ENCODE measurements at regions not wholly inside any gene's neighbourhood (a gene's known extent, or its start where the extent isn't known, plus 50 kb on each side); places are given as distances from the start of the nearest gene placed in this dataset.

GRCh38 chr3:78177780-78178179 is 1137.9 kb downstream of the ROBO2 start:
- no peak for TF ChIP-seq CTCF (IDR thresholded peaks at IDR 0.05; ENCODE audit: extremely low read depth, low read depth, low read length)
- Histone ChIP-seq H3K4me3 (ENCODE audit: insufficient read depth, low read length) (no peak overlapping the region), H3K36me3 (ENCODE audit: insufficient read depth, low read length) (no peaks in the 10 kb centered on the region), H3K79me2 (ENCODE audit: insufficient read depth, low read length) (no peaks in the 10 kb centered on the region), H3K27ac (ENCODE audit: low read depth, low read length) (no peak overlapping the region), H3K4me1 (ENCODE audit: insufficient read depth, low read length) (no peaks in the 10 kb centered on the region), H3K27me3 (ENCODE audit: insufficient read depth, low read length) (no peaks in the 10 kb centered on the region), H2AFZ (ENCODE audit: low read length) (no peak overlapping the region), H4K20me1 (ENCODE audit: insufficient read depth, low read length) (no peaks in the 10 kb centered on the region), H3K4me2 (ENCODE audit: insufficient read depth, low read length) (no peak overlapping the region), H3K9me3 (ENCODE audit: low read depth, low read length) (peaks cover 3% of the 10 kb centered on the region)
- DNase-seq (ENCODE audit: insufficient read length, low spot score, missing footprints), result no peak

- Histone ChIP-seq H3K4me1 (ENCODE audit: insufficient read depth, low read length) (no peaks in the 10 kb centered on the region), H3K4me2 (ENCODE audit: insufficient read depth, low read length) (no peak overlapping the region), H3K79me2 (ENCODE audit: insufficient read depth, low read length) (no peaks in the 10 kb centered on the region), H3K27ac (ENCODE audit: low read depth, low read length) (no peak overlapping the region), H2AFZ (ENCODE audit: low read length) (no peak overlapping the region), H4K20me1 (ENCODE audit: insufficient read depth, low read length) (no peaks in the 10 kb centered on the region), H3K36me3 (ENCODE audit: insufficient read depth, low read length) (no peaks in the 10 kb centered on the region), H3K4me3 (ENCODE audit: insufficient read depth, low read length) (no peak overlapping the region), H3K9me3 (ENCODE audit: low read depth, low read length) (peaks cover 3% of the 10 kb centered on the region), H3K27me3 (ENCODE audit: insufficient read depth, low read length) (no peaks in the 10 kb centered on the region)
- DNase-seq (ENCODE audit: insufficient read length, low spot score, missing footprints), result no peak
- no peak for TF ChIP-seq CTCF (IDR thresholded peaks at IDR 0.05; ENCODE audit: extremely low read depth, low read depth, low read length)
These were observed 1138.3 kb downstream of the ROBO2 start for GRCh38 chr3:78178209-78178608.

GRCh38 chr3:78178740-78179363 is 1139.0 kb downstream of the ROBO2 start:
- Histone ChIP-seq H3K79me2 (ENCODE audit: insufficient read depth, low read length) (no peaks in the 10 kb centered on the region), H3K4me2 (ENCODE audit: insufficient read depth, low read length) (no peak overlapping the region), H3K27me3 (ENCODE audit: insufficient read depth, low read length) (no peaks in the 10 kb centered on the region), H3K4me3 (ENCODE audit: insufficient read depth, low read length) (no peak overlapping the region), H3K4me1 (ENCODE audit: insufficient read depth, low read length) (no peaks in the 10 kb centered on the region), H4K20me1 (ENCODE audit: insufficient read depth, low read length) (no peaks in the 10 kb centered on the region), H3K36me3 (ENCODE audit: insufficient read depth, low read length) (no peaks in the 10 kb centered on the region), H2AFZ (ENCODE audit: low read length) (no peak overlapping the region), H3K9me3 (ENCODE audit: low read depth, low read length) (peaks cover 3% of the 10 kb centered on the region), H3K27ac (ENCODE audit: low read depth, low read length) (no peak overlapping the region)
- no peak for DNase-seq (ENCODE audit: insufficient read length, low spot score, missing footprints)
- TF ChIP-seq CTCF (IDR thresholded peaks at IDR 0.05; ENCODE audit: extremely low read depth, low read depth, low read length), result no peak

- no peak for DNase-seq (ENCODE audit: insufficient read length, low spot score, missing footprints)
- no peak overlapping the region for H3K27ac ChIP-seq (ENCODE audit: low read depth, low read length)
- no peaks in the 10 kb centered on the region for H3K4me1 ChIP-seq (ENCODE audit: insufficient read depth, low read length)
- no peaks in the 10 kb centered on the region for H3K9me3 ChIP-seq (ENCODE audit: low read depth, low read length)
- no peaks in the 10 kb centered on the region for H3K27me3 ChIP-seq (ENCODE audit: insufficient read depth, low read length)
- H3K79me2 ChIP-seq (ENCODE audit: insufficient read depth, low read length), result no peaks in the 10 kb centered on the region
- H2AFZ ChIP-seq (ENCODE audit: low read length), result no peak overlapping the region
- no peak overlapping the region for H3K4me2 ChIP-seq (ENCODE audit: insufficient read depth, low read length)
- no peaks in the 10 kb centered on the region for H3K36me3 ChIP-seq (ENCODE audit: insufficient read depth, low read length)
- no peak overlapping the region for H3K4me3 ChIP-seq (ENCODE audit: insufficient read depth, low read length)
- H4K20me1 ChIP-seq (ENCODE audit: insufficient read depth, low read length), result no peaks in the 10 kb centered on the region
- TF ChIP-seq CTCF (IDR thresholded peaks at IDR 0.05; ENCODE audit: extremely low read depth, low read depth, low read length), result no peak
These were observed 1144.2 kb downstream of the ROBO2 start for GRCh38 chr3:78183906-78184599.

Data from osteoblast (primary cell).